ENCODE measurements at regions not wholly inside any gene's neighbourhood (a gene's known extent, or its start where the extent isn't known, plus 50 kb on each side); places are given as distances from the start of the nearest gene placed in this dataset.

DNA sequence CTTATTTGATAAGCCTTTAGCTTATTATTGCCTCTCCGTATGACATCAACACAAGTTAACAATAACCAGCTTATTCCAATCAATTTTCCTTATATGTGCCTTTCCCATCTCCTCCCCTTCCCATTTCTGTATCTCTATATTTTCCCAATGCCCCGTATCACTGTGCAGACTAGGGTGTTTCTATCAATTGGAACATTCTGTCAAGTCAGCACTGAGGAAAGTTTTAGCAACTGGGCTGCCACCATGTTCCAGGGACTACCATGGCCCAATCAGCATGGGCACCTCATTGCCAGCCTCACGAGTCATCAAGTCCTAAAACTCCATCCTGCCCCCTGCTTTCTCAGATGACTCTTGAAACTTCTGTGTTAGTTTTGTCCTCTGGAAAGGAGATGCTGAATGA, 973.1 kb upstream of the CNTN5 start:
- Histone ChIP-seq H3K9ac (ENCODE audit: low read depth in 1 of 2, low read length in 2 of 2) (no peak overlapping the region), H3K4me1 (ENCODE audit: control insufficient read depth in 4 of 4, insufficient read depth in 4 of 4, low read length in 3 of 4) (no peaks in the 10 kb centered on the region), H3K27me3 (ENCODE audit: control insufficient read depth in 4 of 4, insufficient read depth in 4 of 4, low read length in 3 of 4) (no peaks in the 10 kb centered on the region), H3K36me3 (ENCODE audit: control insufficient read depth in 4 of 4, insufficient read depth in 3 of 4, low read depth in 1 of 4, low read length in 3 of 4) (no peaks in the 10 kb centered on the region), H3K9me3 (ENCODE audit: control insufficient read depth in 4 of 4, low read length in 3 of 4) (no peaks in the 10 kb centered on the region), H3K27ac (ENCODE audit: low read depth in 1 of 2, low read length in 2 of 2) (no peak overlapping the region), H3K4me3 (ENCODE audit: low read depth in 1 of 3, low read length in 3 of 3) (no peak overlapping the region)
- DNase-seq (ENCODE audit: low spot score), result no peak
- TF ChIP-seq, protein P1, sequence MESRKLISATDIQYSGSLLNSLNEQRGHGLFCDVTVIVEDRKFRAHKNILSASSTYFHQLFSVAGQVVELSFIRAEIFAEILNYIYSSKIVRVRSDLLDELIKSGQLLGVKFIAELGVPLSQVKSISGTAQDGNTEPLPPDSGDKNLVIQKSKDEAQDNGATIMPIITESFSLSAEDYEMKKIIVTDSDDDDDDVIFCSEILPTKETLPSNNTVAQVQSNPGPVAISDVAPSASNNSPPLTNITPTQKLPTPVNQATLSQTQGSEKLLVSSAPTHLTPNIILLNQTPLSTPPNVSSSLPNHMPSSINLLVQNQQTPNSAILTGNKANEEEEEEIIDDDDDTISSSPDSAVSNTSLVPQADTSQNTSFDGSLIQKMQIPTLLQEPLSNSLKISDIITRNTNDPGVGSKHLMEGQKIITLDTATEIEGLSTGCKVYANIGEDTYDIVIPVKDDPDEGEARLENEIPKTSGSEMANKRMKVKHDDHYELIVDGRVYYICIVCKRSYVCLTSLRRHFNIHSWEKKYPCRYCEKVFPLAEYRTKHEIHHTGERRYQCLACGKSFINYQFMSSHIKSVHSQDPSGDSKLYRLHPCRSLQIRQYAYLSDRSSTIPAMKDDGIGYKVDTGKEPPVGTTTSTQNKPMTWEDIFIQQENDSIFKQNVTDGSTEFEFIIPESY (IDR thresholded peaks at IDR 0.05), result no peak
- TF ChIP-seq, protein P2, sequence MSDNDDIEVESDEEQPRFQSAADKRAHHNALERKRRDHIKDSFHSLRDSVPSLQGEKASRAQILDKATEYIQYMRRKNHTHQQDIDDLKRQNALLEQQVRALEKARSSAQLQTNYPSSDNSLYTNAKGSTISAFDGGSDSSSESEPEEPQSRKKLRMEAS (IDR thresholded peaks at IDR 0.05), result no peak
- no peak for TF ChIP-seq YY1 (IDR thresholded peaks at IDR 0.05)
- no peak for TF ChIP-seq GABPA (IDR thresholded peaks at IDR 0.05 in 1 of 2, conservative IDR thresholded peaks at IDR 0.05 in 1 of 2)
- TF ChIP-seq FOXA2 (IDR thresholded peaks at IDR 0.05), result no peak
- TF ChIP-seq HNF4A (conservative IDR thresholded peaks at IDR 0.05), result no peak
- TF ChIP-seq EGR1 (IDR thresholded peaks at IDR 0.05; ENCODE audit: low read depth in 2 of 2), result no peak
- no peak for TF ChIP-seq RXRA (IDR thresholded peaks at IDR 0.05)
- TF ChIP-seq RAD21 (IDR thresholded peaks at IDR 0.05), result no peak
- no peak for TF ChIP-seq SP1 (IDR thresholded peaks at IDR 0.05)
- no peak for TF ChIP-seq HNF4G (IDR thresholded peaks at IDR 0.05)
- TF ChIP-seq, protein P3, sequence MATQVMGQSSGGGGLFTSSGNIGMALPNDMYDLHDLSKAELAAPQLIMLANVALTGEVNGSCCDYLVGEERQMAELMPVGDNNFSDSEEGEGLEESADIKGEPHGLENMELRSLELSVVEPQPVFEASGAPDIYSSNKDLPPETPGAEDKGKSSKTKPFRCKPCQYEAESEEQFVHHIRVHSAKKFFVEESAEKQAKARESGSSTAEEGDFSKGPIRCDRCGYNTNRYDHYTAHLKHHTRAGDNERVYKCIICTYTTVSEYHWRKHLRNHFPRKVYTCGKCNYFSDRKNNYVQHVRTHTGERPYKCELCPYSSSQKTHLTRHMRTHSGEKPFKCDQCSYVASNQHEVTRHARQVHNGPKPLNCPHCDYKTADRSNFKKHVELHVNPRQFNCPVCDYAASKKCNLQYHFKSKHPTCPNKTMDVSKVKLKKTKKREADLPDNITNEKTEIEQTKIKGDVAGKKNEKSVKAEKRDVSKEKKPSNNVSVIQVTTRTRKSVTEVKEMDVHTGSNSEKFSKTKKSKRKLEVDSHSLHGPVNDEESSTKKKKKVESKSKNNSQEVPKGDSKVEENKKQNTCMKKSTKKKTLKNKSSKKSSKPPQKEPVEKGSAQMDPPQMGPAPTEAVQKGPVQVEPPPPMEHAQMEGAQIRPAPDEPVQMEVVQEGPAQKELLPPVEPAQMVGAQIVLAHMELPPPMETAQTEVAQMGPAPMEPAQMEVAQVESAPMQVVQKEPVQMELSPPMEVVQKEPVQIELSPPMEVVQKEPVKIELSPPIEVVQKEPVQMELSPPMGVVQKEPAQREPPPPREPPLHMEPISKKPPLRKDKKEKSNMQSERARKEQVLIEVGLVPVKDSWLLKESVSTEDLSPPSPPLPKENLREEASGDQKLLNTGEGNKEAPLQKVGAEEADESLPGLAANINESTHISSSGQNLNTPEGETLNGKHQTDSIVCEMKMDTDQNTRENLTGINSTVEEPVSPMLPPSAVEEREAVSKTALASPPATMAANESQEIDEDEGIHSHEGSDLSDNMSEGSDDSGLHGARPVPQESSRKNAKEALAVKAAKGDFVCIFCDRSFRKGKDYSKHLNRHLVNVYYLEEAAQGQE (IDR thresholded peaks at IDR 0.05), result no peak
- TF ChIP-seq TAF1 (conservative IDR thresholded peaks at IDR 0.05), result no peak
- TF ChIP-seq FOXA1 (IDR thresholded peaks at IDR 0.05), result no peak
- TF ChIP-seq NR2F2 (IDR thresholded peaks at IDR 0.05), result no peak
- no peak for TF ChIP-seq JUND (IDR thresholded peaks at IDR 0.05)
- TF ChIP-seq, protein P4, sequence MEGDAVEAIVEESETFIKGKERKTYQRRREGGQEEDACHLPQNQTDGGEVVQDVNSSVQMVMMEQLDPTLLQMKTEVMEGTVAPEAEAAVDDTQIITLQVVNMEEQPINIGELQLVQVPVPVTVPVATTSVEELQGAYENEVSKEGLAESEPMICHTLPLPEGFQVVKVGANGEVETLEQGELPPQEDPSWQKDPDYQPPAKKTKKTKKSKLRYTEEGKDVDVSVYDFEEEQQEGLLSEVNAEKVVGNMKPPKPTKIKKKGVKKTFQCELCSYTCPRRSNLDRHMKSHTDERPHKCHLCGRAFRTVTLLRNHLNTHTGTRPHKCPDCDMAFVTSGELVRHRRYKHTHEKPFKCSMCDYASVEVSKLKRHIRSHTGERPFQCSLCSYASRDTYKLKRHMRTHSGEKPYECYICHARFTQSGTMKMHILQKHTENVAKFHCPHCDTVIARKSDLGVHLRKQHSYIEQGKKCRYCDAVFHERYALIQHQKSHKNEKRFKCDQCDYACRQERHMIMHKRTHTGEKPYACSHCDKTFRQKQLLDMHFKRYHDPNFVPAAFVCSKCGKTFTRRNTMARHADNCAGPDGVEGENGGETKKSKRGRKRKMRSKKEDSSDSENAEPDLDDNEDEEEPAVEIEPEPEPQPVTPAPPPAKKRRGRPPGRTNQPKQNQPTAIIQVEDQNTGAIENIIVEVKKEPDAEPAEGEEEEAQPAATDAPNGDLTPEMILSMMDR (IDR thresholded peaks at IDR 0.05; ENCODE audit: low read depth, low read length, missing input control), result no peak
- TF ChIP-seq, protein P5, sequence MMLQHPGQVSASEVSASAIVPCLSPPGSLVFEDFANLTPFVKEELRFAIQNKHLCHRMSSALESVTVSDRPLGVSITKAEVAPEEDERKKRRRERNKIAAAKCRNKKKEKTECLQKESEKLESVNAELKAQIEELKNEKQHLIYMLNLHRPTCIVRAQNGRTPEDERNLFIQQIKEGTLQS (IDR thresholded peaks at IDR 0.05), result no peak
- WGBS, result 72% methylated on average over 3 of the region's 3 CpGs
